Peyer's patch (tissue), 4 donors: ENCODE measurements at regions not wholly inside any gene's neighbourhood (a gene's known extent, or its start where the extent isn't known, plus 50 kb on each side); places are given as distances from the start of the nearest gene placed in this dataset.

Source experiments
- CTCF ChIP-seq, 6 experiments: fragments of 450-650 bp in 4 of 6; fragments of 200-600 bp in 2 of 6; sonication (generic) in 1 of 6; IDR thresholded peaks; one replicate each; pipeline ENCODE4 v1.5.1; 2017 to 2019; ENCODE audit warnings: antibody characterized with exemption in 6 of 6, mild to moderate bottlenecking in 3 of 6, moderate library complexity in 1 of 6
- POLR2A ChIP-seq, 2 donors: fragments of 450-650 bp; IDR thresholded peaks; one replicate each; pipeline ENCODE4 v1.5.1; 2017; ENCODE audit warnings: antibody characterized with exemption in 2 of 2, mild to moderate bottlenecking in 2 of 2, moderate library complexity in 2 of 2

GRCh38 chr4:119832776-119833175 lies 204.2 kb upstream of the PDE5A start:
- no peak for TF ChIP-seq CTCF (IDR thresholded peaks at IDR 0.05)
- no peak for TF ChIP-seq POLR2A (IDR thresholded peaks at IDR 0.05)
